IMR-90 (cell line): ENCODE measurements at regions not wholly inside any gene's neighbourhood (a gene's known extent, or its start where the extent isn't known, plus 50 kb on each side); places are given as distances from the start of the nearest gene placed in this dataset.

Experiments
- ATAC-seq: fragments of 200-7000 bp; cut with Tn5 transposase; 2 replicates; pipeline ENCODE4 v1.9.1; 2020; ENCODE audit warnings: low read depth, mild to moderate bottlenecking, moderate library complexity
- BruUV-seq: library from RNA; stranded (reverse); fragments of 400-500 nt; replicated peaks from 2 replicates; lab custom pipeline; 2021; lab: Mats Ljungman, UMichigan
- CTCF ChIA-PET: fragments of 300-600 bp; formaldehyde crosslinking; extraction: SDS; loops from one replicate; lab custom pipeline; 2021; ENCODE audit warnings: antibody characterized with exemption; lab: Yijun Ruan, JAX
- POLR2A ChIA-PET: fragments of 300-600 bp; sonication (Branson Sonifier 250); formaldehyde crosslinking; loops from one replicate; lab custom pipeline; 2022; ENCODE audit warnings: antibody characterized with exemption; ENCODE audit not compliant: unreplicated experiment; lab: Charles Lee
- DNase-seq: peaks from one replicate; pipeline ENCODE4 v3.0.0; 2013
- H2AFZ ChIP-seq: replicated peaks from 2 replicates; pipeline ENCODE3; 2013; ENCODE audit warnings: low read length, mild to moderate bottlenecking; ENCODE audit not compliant: poor library complexity
- H2AK5ac ChIP-seq: 2 replicates; pipeline ENCODE4 v1.6.1; 2013; ENCODE audit warnings: low read depth, low read length, inconsistent platforms
- H2AK9ac ChIP-seq: replicated peaks from 2 replicates; pipeline ENCODE3; 2013; ENCODE audit warnings: mild to moderate bottlenecking, low read depth, low read length, moderate library complexity; ENCODE audit not compliant: poor library complexity
- H2BK120ac ChIP-seq: 2 replicates; pipeline ENCODE4 v1.6.1; 2013; ENCODE audit warnings: low read depth, low read length, inconsistent platforms
- H2BK15ac ChIP-seq: 3 replicates; pipeline ENCODE4 v1.6.1; 2013; ENCODE audit warnings: low read depth, low read length, inconsistent platforms
- H2BK20ac ChIP-seq: 2 replicates; pipeline ENCODE4 v1.6.1; 2013; ENCODE audit warnings: low read depth, mild to moderate bottlenecking, inconsistent platforms, low read length, moderate library complexity
- H2BK5ac ChIP-seq: 2 replicates; pipeline ENCODE4 v1.6.1; 2013; ENCODE audit warnings: mild to moderate bottlenecking, low read depth, low read length, inconsistent platforms; ENCODE audit not compliant: poor library complexity, severe bottlenecking
- H3K14ac ChIP-seq: replicated peaks from 2 replicates; pipeline ENCODE4 v1.6.1; 2013; ENCODE audit warnings: low read depth, low read length, inconsistent platforms
- H3K18ac ChIP-seq: 2 replicates; pipeline ENCODE4 v1.6.1; 2013; ENCODE audit warnings: low read depth, low read length, control low read depth
- H3K23ac ChIP-seq: 2 replicates; pipeline ENCODE4 v1.6.1; 2013; ENCODE audit warnings: low read depth, low read length, inconsistent platforms
- H3K27ac ChIP-seq: 2 replicates; pipeline ENCODE4 v1.5.1; 2013; ENCODE audit warnings: mild to moderate bottlenecking, control low read depth, low read length; ENCODE audit not compliant: insufficient read depth
- H3K27me3 ChIP-seq: 2 replicates; pipeline ENCODE4 v1.6.1; 2013; ENCODE audit warnings: low read length; ENCODE audit not compliant: control insufficient read depth, insufficient read depth
- H3K36me3 ChIP-seq: 2 replicates; pipeline ENCODE4 v1.6.1; 2013; ENCODE audit warnings: low read length, mixed read lengths; ENCODE audit not compliant: control insufficient read depth, insufficient read depth
- H3K4ac ChIP-seq: 2 replicates; pipeline ENCODE4 v1.6.1; 2013; ENCODE audit warnings: low read depth, low read length, inconsistent platforms
- H3K4me1 ChIP-seq: 2 replicates; pipeline ENCODE4 v1.6.1; 2013; ENCODE audit warnings: low read length, mixed read lengths; ENCODE audit not compliant: control insufficient read depth, insufficient read depth
- H3K4me2 ChIP-seq: 2 replicates; pipeline ENCODE4 v1.6.1; 2013; ENCODE audit warnings: low read depth, mild to moderate bottlenecking, control low read depth, low read length, moderate library complexity
- H3K4me3 ChIP-seq: 2 replicates; pipeline ENCODE4 v1.5.1; 2013; ENCODE audit warnings: low read depth, mild to moderate bottlenecking, control low read depth, low read length, moderate library complexity; ENCODE audit not compliant: insufficient read depth
- H3K56ac ChIP-seq: 2 replicates; pipeline ENCODE4 v1.6.1; 2013; ENCODE audit warnings: low read length, inconsistent platforms; ENCODE audit not compliant: insufficient read depth; ENCODE audit errors: extremely low read depth
- H3K79me1 ChIP-seq, 2 experiments: 2 replicates each; pipeline ENCODE4 v1.6.1; 2013; ENCODE audit warnings: low read length in 2 of 2, inconsistent platforms in 1 of 2, low read depth in 1 of 2
- H3K9ac ChIP-seq: 2 replicates; pipeline ENCODE4 v1.6.1; 2013; ENCODE audit warnings: low read depth, low read length, control low read depth
- H3K9me1 ChIP-seq: 2 replicates; pipeline ENCODE4 v1.6.1; 2013; ENCODE audit warnings: low read length, inconsistent platforms; ENCODE audit not compliant: insufficient read depth
- H3K9me3 ChIP-seq: 2 replicates; pipeline ENCODE4 v1.6.1; 2013; ENCODE audit warnings: low read length; ENCODE audit not compliant: control insufficient read depth, insufficient read depth
- H4K20me1 ChIP-seq: 2 replicates; pipeline ENCODE4 v1.6.1; 2013; ENCODE audit warnings: low read length, inconsistent platforms; ENCODE audit not compliant: insufficient read depth
- H4K5ac ChIP-seq: 2 replicates; pipeline ENCODE4 v1.6.1; 2013; ENCODE audit warnings: mild to moderate bottlenecking, low read depth, low read length, control low read depth
- H4K8ac ChIP-seq, 2 experiments: 2 replicates each; pipeline ENCODE4 v1.6.1; 2013; ENCODE audit warnings: low read depth in 2 of 2, low read length in 2 of 2, control low read depth in 1 of 2, inconsistent platforms in 1 of 2
- H4K91ac ChIP-seq: 2 replicates; pipeline ENCODE4 v1.6.1; 2013; ENCODE audit warnings: low read depth, low read length, inconsistent platforms; ENCODE audit not compliant: insufficient read depth
- CEBPB ChIP-seq: IDR thresholded peaks from 2 replicates; pipeline ENCODE4 v1.6.1; 2012; ENCODE audit warnings: low read depth, low read length, improper control_type of control experiment
- CHD1 ChIP-seq: IDR thresholded peaks from 2 replicates; pipeline ENCODE4 v1.6.1; 2012; ENCODE audit warnings: low read depth, low read length, improper control_type of control experiment
- FOS ChIP-seq: fragments of 150-350 bp; IDR thresholded peaks from 2 replicates; pipeline ENCODE4 v1.6.1; 2016; ENCODE audit warnings: low read depth, low read length
- MAFK ChIP-seq: IDR thresholded peaks from 2 replicates; pipeline ENCODE4 v1.6.1; 2012; ENCODE audit warnings: low read depth, low read length, improper control_type of control experiment
- MXI1 ChIP-seq: IDR thresholded peaks from 2 replicates; pipeline ENCODE4 v1.6.1; 2012; ENCODE audit warnings: low read depth, mild to moderate bottlenecking, low read length, moderate library complexity, borderline replicate concordance
- NFE2L2 ChIP-seq: fragments of 150-350 bp; IDR thresholded peaks from 2 replicates; pipeline ENCODE4 v1.6.1; 2016; ENCODE audit warnings: low read depth, mild to moderate bottlenecking, low read length
- RAD21 ChIP-seq: IDR thresholded peaks from 2 replicates; pipeline ENCODE4 v1.6.1; 2012; ENCODE audit warnings: low read length, improper control_type of control experiment
- WGBS, 2 experiments: methylation state at CpG; one replicate each; pipeline versions ENCODE4 v1.1.5 to v1.1.7; 2013; ENCODE audit warnings: missing lambda C conversion rate in 2 of 2; ENCODE audit not compliant: insufficient read length in 1 of 2; ENCODE audit errors: extremely low coverage in 2 of 2; 5-methylcytosine and 5-hydroxymethylcytosine counted together
- dilution Hi-C: fragments of 300-500 bp; cut with HindIII; formaldehyde crosslinking; loops from one replicate; pipeline ENCODE4 v1.14.3; 2018; ENCODE audit warnings: low sequenced_read_pairs; ENCODE audit not compliant: unreplicated experiment
- in situ Hi-C: fragments of 300-500 bp; cut with MboI; formaldehyde crosslinking; loops from 3 replicates; pipeline ENCODE4 v1.14.3; 2019; ENCODE audit warnings: low sequenced_read_pairs, inconsistent platforms, mixed read lengths
- intact Hi-C: fragments of 100-400 bp; cut with micrococcal nuclease; formaldehyde crosslinking; loops from 2 replicates; pipeline ENCODE4 v1.10.0; 2022
- TF ChIP-seq, protein P1 (sequence below): fragments of 150-350 bp; IDR thresholded peaks from 2 replicates; pipeline ENCODE4 v1.6.1; 2016; ENCODE audit warnings: low read depth, mild to moderate bottlenecking, low read length, moderate library complexity, borderline replicate concordance
- TF ChIP-seq, protein P2 (sequence below): fragments of 150-350 bp; IDR thresholded peaks from 2 replicates; pipeline ENCODE4 v1.6.1; 2017; ENCODE audit warnings: mild to moderate bottlenecking, antibody characterized with exemption, low read length, low read depth

DNA sequence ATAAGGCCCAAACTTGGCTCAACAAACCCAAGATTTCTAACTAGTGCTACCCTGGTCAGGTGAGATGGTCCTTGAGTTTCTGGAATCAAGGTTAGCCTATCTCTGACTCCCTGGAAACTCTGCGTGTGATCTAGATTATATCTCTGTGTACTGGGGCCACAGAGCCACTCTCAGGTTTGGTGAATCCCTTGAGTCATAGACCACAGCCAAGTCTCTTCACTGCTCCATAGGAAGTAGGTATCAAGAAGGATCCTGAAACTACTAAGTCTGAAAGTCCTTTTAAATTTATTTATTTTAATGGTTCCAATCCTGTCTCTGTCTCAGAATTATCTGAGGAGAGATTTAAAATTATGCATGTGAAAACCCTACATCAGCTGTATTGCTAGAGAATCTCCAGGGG is 99.1 kb downstream of the TUSC7 start:
- in situ Hi-C loops: no loop called here

More for the DNA sequence above, 99.1 kb downstream of the TUSC7 start:
- no peaks in the 10 kb centered on the region for H3K79me1 ChIP-seq
- intact Hi-C loops (no loop called here), dilution Hi-C loops (no loop called here)
- H3K4me3 ChIP-seq: no peak overlapping the region
- TF ChIP-seq CEBPB (no peak), NFE2L2 (no peak), MAFK (no peak), FOS (no peak), RAD21 (no peak), CHD1 (no peak), MXI1 (no peak)
- TF ChIP-seq, protein P1, sequence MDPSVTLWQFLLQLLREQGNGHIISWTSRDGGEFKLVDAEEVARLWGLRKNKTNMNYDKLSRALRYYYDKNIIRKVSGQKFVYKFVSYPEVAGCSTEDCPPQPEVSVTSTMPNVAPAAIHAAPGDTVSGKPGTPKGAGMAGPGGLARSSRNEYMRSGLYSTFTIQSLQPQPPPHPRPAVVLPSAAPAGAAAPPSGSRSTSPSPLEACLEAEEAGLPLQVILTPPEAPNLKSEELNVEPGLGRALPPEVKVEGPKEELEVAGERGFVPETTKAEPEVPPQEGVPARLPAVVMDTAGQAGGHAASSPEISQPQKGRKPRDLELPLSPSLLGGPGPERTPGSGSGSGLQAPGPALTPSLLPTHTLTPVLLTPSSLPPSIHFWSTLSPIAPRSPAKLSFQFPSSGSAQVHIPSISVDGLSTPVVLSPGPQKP: no peak
- TF ChIP-seq, protein P2, sequence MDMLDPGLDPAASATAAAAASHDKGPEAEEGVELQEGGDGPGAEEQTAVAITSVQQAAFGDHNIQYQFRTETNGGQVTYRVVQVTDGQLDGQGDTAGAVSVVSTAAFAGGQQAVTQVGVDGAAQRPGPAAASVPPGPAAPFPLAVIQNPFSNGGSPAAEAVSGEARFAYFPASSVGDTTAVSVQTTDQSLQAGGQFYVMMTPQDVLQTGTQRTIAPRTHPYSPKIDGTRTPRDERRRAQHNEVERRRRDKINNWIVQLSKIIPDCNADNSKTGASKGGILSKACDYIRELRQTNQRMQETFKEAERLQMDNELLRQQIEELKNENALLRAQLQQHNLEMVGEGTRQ: no peak
- H2BK5ac ChIP-seq: no peak overlapping the region
- 0 out of 2 replicates have a peak, but pooled peaks cover 2% of the 10 kb centered on the region for H3K9me3 ChIP-seq
- no peak overlapping the region for H3K9ac ChIP-seq
- H2AFZ ChIP-seq: no peak overlapping the region
- H3K56ac ChIP-seq: no peak overlapping the region
- no peak overlapping the region for H3K4me2 ChIP-seq
- DNase-seq: no peak
- no peaks in the 10 kb centered on the region for H3K36me3 ChIP-seq
- H3K4ac ChIP-seq: no peak overlapping the region
- WGBS, 2 experiments: no CpG with 5 or more reads among the region's 1 CpG
- no peaks in the 10 kb centered on the region for H3K4me1 ChIP-seq
- no peak overlapping the region for H4K5ac ChIP-seq
- H3K27me3 ChIP-seq: no peaks in the 10 kb centered on the region
- ATAC-seq: no peak
- no peak overlapping the region for H3K23ac ChIP-seq
- H3K18ac ChIP-seq: no peak overlapping the region
- ChIA-PET POLR2A (no interaction called here), CTCF (no interaction called here)
- no peaks in the 10 kb centered on the region for H4K20me1 ChIP-seq
- H4K91ac ChIP-seq: no peak overlapping the region
- H2BK15ac ChIP-seq: no peak overlapping the region
- no peak overlapping the region for H2AK9ac ChIP-seq
- H4K8ac ChIP-seq: no peak overlapping the region
- H3K14ac ChIP-seq: no peak overlapping the region
- H2BK20ac ChIP-seq: no peak overlapping the region
- no peak overlapping the region for H3K27ac ChIP-seq
- H3K9me1 ChIP-seq: no peaks in the 10 kb centered on the region
- H2AK5ac ChIP-seq: no peak overlapping the region
- no TSS peak for BruUV-seq
- no peak overlapping the region for H2BK120ac ChIP-seq
